ENCODE measurements at regions not wholly inside any gene's neighbourhood (a gene's known extent, or its start where the extent isn't known, plus 50 kb on each side); places are given as distances from the start of the nearest gene placed in this dataset.

DNA sequence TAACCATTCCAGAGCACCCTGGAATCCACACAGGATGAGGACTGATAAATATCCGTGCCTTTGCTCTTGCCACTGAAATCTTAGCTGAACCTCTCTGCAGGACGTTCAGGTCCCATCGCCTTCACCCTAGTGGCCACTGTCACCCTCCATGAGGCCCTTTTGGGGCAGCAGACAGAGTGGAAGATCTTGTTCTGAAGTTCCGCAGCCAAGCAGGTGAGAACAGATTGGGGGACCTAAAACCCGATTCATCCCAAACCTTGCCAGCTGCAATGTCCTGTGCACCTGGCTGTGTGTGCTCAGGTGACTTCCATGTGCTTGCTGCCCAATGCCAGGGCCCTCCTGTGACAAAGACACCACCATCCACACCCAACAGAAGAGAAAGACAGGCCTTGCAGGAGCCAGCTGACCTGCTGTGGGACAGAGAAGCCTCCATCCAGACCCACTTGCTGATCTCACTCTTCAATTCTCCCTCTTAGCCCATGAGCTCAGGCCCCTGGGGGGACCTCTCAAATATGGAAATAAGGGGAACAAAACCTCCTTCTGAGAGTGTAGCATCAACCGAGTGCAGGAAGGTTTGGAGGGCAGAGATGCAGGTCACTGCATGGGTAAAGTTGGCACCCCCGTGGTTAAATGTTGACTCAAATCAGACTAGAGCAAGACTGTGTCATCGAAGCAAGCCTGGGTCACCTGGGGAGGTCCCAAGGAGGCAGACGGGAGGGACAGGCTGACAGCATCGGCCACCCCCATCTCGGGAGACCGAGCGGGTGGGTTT lies 308.7 kb upstream of the DIO3 start:
- TF ChIP-seq, protein P1, sequence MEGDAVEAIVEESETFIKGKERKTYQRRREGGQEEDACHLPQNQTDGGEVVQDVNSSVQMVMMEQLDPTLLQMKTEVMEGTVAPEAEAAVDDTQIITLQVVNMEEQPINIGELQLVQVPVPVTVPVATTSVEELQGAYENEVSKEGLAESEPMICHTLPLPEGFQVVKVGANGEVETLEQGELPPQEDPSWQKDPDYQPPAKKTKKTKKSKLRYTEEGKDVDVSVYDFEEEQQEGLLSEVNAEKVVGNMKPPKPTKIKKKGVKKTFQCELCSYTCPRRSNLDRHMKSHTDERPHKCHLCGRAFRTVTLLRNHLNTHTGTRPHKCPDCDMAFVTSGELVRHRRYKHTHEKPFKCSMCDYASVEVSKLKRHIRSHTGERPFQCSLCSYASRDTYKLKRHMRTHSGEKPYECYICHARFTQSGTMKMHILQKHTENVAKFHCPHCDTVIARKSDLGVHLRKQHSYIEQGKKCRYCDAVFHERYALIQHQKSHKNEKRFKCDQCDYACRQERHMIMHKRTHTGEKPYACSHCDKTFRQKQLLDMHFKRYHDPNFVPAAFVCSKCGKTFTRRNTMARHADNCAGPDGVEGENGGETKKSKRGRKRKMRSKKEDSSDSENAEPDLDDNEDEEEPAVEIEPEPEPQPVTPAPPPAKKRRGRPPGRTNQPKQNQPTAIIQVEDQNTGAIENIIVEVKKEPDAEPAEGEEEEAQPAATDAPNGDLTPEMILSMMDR (IDR thresholded peaks at IDR 0.05): no peak
- no peak for TF ChIP-seq ZFX (IDR thresholded peaks at IDR 0.05; ENCODE audit: borderline replicate concordance)

Data from 22Rv1 (cell line).